ENCODE measurements at regions not wholly inside any gene's neighbourhood (a gene's known extent, or its start where the extent isn't known, plus 50 kb on each side); places are given as distances from the start of the nearest gene placed in this dataset.
"Not testable (repeated sequence)": the region's sequence is repeated elsewhere in the genome, so short reads cannot be mapped to it uniquely, and the experiment has no call there.

DNA sequence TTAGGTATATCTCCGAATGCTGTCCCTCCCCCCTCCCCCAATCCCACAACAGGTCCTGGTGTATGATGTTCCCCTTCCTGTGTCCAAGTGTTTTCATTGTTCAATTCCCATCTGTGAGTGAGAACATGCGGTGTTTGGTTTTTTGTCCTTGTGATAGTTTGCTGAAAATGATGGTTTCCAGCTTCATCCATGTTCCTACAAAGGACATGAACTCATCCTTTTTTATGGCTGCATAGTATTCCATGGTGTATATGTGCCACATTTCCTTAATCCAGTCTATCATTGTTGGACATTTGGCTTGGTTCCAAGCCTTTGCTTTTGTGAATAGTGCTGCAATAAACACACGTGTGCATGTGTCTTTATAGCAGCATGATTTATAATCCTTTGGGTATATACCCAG, 199.1 kb downstream of the CTH start:
- no CpG with 5 or more reads among the region's 3 CpGs for WGBS, 2 experiments (ENCODE audit: insufficient coverage in 2 of 2)
- not testable (repeated sequence) for H3K36me3 ChIP-seq (ENCODE audit: control insufficient read depth, insufficient read depth, low read length); H3K4me1 ChIP-seq (ENCODE audit: control insufficient read depth, insufficient read depth, low read length, poor library complexity, severe bottlenecking); H3K4me3 ChIP-seq (ENCODE audit: extremely low read depth, insufficient read depth, low read length, poor library complexity, severe bottlenecking); H3K9me3 ChIP-seq (ENCODE audit: control insufficient read depth, low read length); H3K27ac ChIP-seq (ENCODE audit: low read depth, low read length, severe bottlenecking)

DNA sequence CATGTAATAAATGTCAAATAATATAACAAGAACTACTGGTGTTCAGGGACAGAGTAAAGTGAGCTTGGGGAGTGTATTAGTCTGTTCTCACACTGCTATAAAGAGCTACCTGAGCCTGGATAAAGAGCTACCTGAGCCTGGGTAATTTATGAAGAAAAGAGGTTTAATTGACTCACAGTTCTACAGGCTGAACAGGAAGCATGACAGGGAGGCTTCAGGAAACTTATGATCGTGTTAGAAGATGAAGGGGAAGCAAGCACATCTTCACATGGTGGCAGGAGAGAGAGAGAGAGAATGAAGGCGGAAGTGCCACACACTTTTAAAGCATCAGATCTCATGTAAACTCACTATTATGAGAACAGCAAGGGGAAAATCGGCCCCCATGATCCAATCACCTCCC, 205.9 kb downstream of the CTH start:
- Histone ChIP-seq H3K4me1 (ENCODE audit: control insufficient read depth, insufficient read depth, low read length, poor library complexity, severe bottlenecking) (no peaks in the 10 kb centered on the region), H3K27ac (ENCODE audit: low read depth, low read length, severe bottlenecking) (no peak overlapping the region), H3K4me3 (ENCODE audit: extremely low read depth, insufficient read depth, low read length, poor library complexity, severe bottlenecking) (no peak overlapping the region), H3K36me3 (ENCODE audit: control insufficient read depth, insufficient read depth, low read length) (no peaks in the 10 kb centered on the region), H3K9me3 (ENCODE audit: control insufficient read depth, low read length) (no peaks in the 10 kb centered on the region)
- WGBS, 2 experiments (ENCODE audit: insufficient coverage in 2 of 2), result 40 to 67% methylated on average over 1 of the region's 3 CpGs

DNA sequence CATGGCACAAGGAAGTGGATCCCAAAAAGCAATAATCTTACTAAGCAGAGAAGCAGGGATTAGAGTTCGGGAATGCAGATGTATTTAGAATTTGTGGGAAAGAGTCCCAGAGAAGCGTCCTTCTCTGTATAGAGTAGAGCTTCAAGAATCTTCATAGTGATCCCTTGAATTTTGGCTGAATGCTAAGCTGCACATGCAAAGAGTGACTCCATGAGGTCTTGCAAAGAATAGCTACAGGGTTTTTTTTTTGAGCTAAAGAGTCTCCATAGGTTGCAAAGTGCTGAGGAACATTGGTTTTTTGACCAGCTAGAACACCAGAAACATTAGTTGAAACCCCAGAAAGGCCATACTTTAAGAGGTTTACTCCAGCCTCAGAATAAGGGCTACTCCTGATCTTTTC, 206.7 kb downstream of the CTH start:
- Histone ChIP-seq H3K9me3 (ENCODE audit: control insufficient read depth, low read length) (no peaks in the 10 kb centered on the region), H3K36me3 (ENCODE audit: control insufficient read depth, insufficient read depth, low read length) (no peaks in the 10 kb centered on the region)
- WGBS, 2 experiments (ENCODE audit: insufficient coverage in 2 of 2), result 58 to 75% methylated on average over 2 of the region's 2 CpGs

DNA sequence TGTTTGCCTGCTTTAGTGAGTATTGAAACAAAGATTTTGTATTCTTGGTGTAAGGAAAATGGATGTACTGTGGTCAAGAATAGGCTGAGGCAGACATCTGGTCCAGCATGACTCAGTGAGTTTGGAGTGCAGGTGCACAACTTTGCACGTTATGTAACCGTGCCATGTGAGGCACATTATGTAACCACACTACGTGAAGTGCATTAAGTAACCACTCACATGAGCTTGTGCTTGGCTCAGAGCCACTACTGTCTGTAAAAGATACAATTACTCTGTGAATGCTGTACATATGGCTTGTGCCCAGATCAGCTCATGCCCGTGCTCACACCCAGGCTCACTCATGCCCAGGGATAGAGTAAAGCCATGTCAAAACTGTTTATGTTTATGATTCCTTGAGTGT, 216.8 kb downstream of the CTH start:
- Histone ChIP-seq H3K4me3 (ENCODE audit: extremely low read depth, insufficient read depth, low read length, poor library complexity, severe bottlenecking) (no peak overlapping the region), H3K36me3 (ENCODE audit: control insufficient read depth, insufficient read depth, low read length) (no peaks in the 10 kb centered on the region), H3K9me3 (ENCODE audit: control insufficient read depth, low read length) (no peaks in the 10 kb centered on the region), H3K4me1 (ENCODE audit: control insufficient read depth, insufficient read depth, low read length, poor library complexity, severe bottlenecking) (no peaks in the 10 kb centered on the region), H3K27ac (ENCODE audit: low read depth, low read length, severe bottlenecking) (no peak overlapping the region)
- WGBS, 2 experiments (ENCODE audit: insufficient coverage in 2 of 2), result 52 to 67% methylated on average over 3 of the region's 4 CpGs

More for the DNA sequence above, 206.7 kb downstream of the CTH start:
- Histone ChIP-seq H3K27ac (ENCODE audit: low read depth, low read length, severe bottlenecking) (no peak overlapping the region), H3K4me1 (ENCODE audit: control insufficient read depth, insufficient read depth, low read length, poor library complexity, severe bottlenecking) (no peaks in the 10 kb centered on the region), H3K4me3 (ENCODE audit: extremely low read depth, insufficient read depth, low read length, poor library complexity, severe bottlenecking) (no peak overlapping the region)

DNA sequence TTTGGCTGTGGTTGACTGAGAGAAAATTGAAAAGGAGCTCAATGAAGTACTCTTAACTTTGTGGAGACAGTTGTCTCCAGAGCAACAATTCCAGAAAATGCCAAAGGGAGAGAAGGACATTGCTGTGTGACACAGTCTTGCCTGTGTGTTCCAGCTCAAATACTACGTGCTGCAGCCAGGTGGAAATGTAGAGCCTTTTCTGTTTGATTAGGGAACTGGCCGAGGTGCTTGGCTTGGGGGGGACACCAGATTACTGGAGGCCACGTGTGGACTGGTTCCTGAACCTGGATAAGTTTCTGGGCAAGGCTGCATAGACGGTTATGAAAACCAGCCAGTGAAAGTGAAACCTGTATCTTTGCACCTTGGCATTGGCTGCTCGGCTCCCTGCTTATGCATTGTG, 217.9 kb downstream of the CTH start:
- WGBS, 2 experiments (ENCODE audit: insufficient coverage in 2 of 2), result 84 to 94% methylated on average over 5 of the region's 5 CpGs
- no peak overlapping the region for H3K27ac ChIP-seq (ENCODE audit: low read depth, low read length, severe bottlenecking)
- H3K4me3 ChIP-seq (ENCODE audit: extremely low read depth, insufficient read depth, low read length, poor library complexity, severe bottlenecking), result no peak overlapping the region

DNA sequence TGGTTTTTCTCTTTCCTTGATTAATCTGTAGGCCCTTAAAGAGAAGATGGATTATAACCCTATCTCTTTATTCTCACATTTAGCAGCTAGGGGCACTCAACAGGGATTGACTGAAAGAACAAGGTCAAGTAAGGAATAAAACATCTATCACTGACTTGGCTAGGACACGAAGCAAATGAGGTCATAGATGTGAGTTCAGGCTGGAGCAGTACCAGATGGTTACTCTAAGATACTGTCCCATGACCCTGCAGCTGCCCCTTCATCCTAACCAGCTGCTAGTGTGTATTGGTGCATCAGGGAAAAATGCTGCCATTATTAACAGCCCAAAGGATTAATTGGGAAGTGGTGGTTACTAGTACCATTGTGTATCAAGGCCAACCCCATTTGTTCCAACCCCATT, 221.9 kb downstream of the CTH start:
- Histone ChIP-seq H3K9me3 (ENCODE audit: control insufficient read depth, low read length) (no peaks in the 10 kb centered on the region), H3K4me1 (ENCODE audit: control insufficient read depth, insufficient read depth, low read length, poor library complexity, severe bottlenecking) (no peaks in the 10 kb centered on the region), H3K27ac (ENCODE audit: low read depth, low read length, severe bottlenecking) (no peak overlapping the region), H3K4me3 (ENCODE audit: extremely low read depth, insufficient read depth, low read length, poor library complexity, severe bottlenecking) (no peak overlapping the region), H3K36me3 (ENCODE audit: control insufficient read depth, insufficient read depth, low read length) (no peaks in the 10 kb centered on the region)
- 100% methylated on average over 1 of the region's 1 CpG for WGBS, 2 experiments (ENCODE audit: insufficient coverage in 2 of 2)

More for the DNA sequence above, 217.9 kb downstream of the CTH start:
- no peaks in the 10 kb centered on the region for H3K9me3 ChIP-seq (ENCODE audit: control insufficient read depth, low read length)
- H3K36me3 ChIP-seq (ENCODE audit: control insufficient read depth, insufficient read depth, low read length), result no peaks in the 10 kb centered on the region
- no peaks in the 10 kb centered on the region for H3K4me1 ChIP-seq (ENCODE audit: control insufficient read depth, insufficient read depth, low read length, poor library complexity, severe bottlenecking)

DNA sequence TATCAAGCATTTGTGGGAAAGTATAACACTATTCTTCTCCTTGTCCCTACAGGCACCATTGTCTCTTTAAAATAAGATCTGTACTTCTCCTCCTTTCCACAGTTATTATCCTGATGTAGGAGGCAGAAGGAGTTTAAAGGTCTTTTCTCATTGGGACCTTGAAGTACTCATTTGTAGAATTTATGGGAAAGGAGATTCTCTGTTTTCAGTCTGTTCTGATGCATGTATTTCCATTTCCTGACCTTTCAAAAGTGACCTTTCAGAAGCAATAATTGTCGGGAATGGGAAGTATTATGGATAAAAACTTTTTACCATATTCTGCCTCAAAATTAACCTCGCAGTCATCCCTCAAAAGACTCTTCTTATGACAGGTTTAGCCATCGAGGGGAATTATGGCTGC, 224.8 kb downstream of the CTH start:
- no peak overlapping the region for H3K27ac ChIP-seq (ENCODE audit: low read depth, low read length, severe bottlenecking)
- no peak overlapping the region for H3K4me3 ChIP-seq (ENCODE audit: extremely low read depth, insufficient read depth, low read length, poor library complexity, severe bottlenecking)
- no peaks in the 10 kb centered on the region for H3K9me3 ChIP-seq (ENCODE audit: control insufficient read depth, low read length)
- no peaks in the 10 kb centered on the region for H3K36me3 ChIP-seq (ENCODE audit: control insufficient read depth, insufficient read depth, low read length)
- H3K4me1 ChIP-seq (ENCODE audit: control insufficient read depth, insufficient read depth, low read length, poor library complexity, severe bottlenecking), result no peaks in the 10 kb centered on the region
- 40% methylated on average over 1 of the region's 3 CpGs; no CpG with 5 or more reads in 1 of the 2 experiments for WGBS, 2 experiments (ENCODE audit: insufficient coverage in 2 of 2)

DNA sequence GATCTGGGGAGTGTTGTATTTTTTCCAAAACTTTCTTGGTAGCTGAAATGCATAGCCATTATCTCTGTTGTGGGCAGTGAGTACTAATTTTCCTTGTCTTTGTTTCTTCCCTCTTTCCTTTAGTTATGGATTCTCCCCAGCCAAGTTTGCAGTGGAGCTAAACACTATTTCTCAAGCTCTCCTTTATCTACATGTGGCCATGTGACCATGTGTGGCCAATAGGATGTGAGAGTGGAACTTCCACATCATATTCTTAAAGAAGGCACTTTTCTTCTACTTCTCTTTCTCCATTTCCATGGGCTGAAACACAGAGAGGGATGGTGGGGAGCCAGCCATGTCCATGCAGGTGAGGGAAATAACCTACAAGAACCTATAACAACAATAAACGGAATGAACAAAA, 230.8 kb downstream of the CTH start:
- no peak overlapping the region for H3K4me3 ChIP-seq (ENCODE audit: extremely low read depth, insufficient read depth, low read length, poor library complexity, severe bottlenecking)
- no peaks in the 10 kb centered on the region for H3K36me3 ChIP-seq (ENCODE audit: control insufficient read depth, insufficient read depth, low read length)
- H3K27ac ChIP-seq (ENCODE audit: low read depth, low read length, severe bottlenecking), result no peak overlapping the region
- no peaks in the 10 kb centered on the region for H3K9me3 ChIP-seq (ENCODE audit: control insufficient read depth, low read length)
- 83% methylated on average over 1 of the region's 1 CpG; no CpG with 5 or more reads in 1 of the 2 experiments for WGBS, 2 experiments (ENCODE audit: insufficient coverage in 2 of 2)
- no peaks in the 10 kb centered on the region for H3K4me1 ChIP-seq (ENCODE audit: control insufficient read depth, insufficient read depth, low read length, poor library complexity, severe bottlenecking)

DNA sequence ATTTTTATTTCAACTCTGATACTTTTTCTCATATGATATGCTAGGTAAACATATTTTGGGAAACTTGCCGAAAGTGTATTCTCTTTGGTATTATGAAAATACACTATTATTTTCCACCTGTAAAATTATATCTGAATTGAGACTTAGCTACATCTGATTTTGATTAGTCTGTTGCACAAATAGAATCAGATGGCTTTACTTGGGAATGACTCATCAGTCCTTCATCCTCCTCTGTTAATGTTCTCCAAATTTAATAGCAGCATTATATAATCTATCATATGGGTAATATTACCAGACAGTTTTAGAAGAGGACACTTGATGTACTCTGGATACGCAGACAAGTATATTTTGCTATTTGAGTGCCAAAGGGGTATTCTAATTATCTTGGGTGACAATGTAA, 245.3 kb downstream of the CTH start:
- H3K9me3 ChIP-seq (ENCODE audit: control insufficient read depth, low read length), result no peaks in the 10 kb centered on the region
- H3K4me1 ChIP-seq (ENCODE audit: control insufficient read depth, insufficient read depth, low read length, poor library complexity, severe bottlenecking), result no peaks in the 10 kb centered on the region
- no peaks in the 10 kb centered on the region for H3K36me3 ChIP-seq (ENCODE audit: control insufficient read depth, insufficient read depth, low read length)
- H3K4me3 ChIP-seq (ENCODE audit: extremely low read depth, insufficient read depth, low read length, poor library complexity, severe bottlenecking), result no peak overlapping the region
- no CpG with 5 or more reads among the region's 2 CpGs for WGBS, 2 experiments (ENCODE audit: insufficient coverage in 2 of 2)
- H3K27ac ChIP-seq (ENCODE audit: low read depth, low read length, severe bottlenecking), result no peak overlapping the region

DNA sequence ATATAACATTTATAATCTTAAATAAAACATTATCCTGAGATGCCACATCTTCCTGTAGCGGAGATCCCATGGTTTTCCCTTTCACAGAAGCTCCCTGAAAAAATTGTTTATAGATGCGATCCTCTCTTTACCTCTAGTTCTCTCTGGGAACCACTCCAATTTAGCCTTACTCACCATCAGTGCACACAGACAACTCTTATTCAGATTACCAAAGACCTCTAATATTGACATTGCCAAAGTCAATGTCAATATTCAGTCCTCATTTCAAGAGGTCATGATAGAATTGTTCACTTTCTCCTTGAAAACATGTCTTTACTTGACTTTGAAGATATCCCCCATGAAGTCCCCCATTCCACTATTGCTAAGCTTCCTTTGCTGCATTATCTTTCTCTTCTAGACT, 248.8 kb downstream of the CTH start:
- Histone ChIP-seq H3K4me3 (ENCODE audit: extremely low read depth, insufficient read depth, low read length, poor library complexity, severe bottlenecking) (no peak overlapping the region), H3K27ac (ENCODE audit: low read depth, low read length, severe bottlenecking) (no peak overlapping the region), H3K36me3 (ENCODE audit: control insufficient read depth, insufficient read depth, low read length) (no peaks in the 10 kb centered on the region), H3K9me3 (ENCODE audit: control insufficient read depth, low read length) (no peaks in the 10 kb centered on the region), H3K4me1 (ENCODE audit: control insufficient read depth, insufficient read depth, low read length, poor library complexity, severe bottlenecking) (no peaks in the 10 kb centered on the region)
- WGBS, 2 experiments (ENCODE audit: insufficient coverage in 2 of 2), result 74 to 92% methylated on average over 2 of the region's 2 CpGs

DNA sequence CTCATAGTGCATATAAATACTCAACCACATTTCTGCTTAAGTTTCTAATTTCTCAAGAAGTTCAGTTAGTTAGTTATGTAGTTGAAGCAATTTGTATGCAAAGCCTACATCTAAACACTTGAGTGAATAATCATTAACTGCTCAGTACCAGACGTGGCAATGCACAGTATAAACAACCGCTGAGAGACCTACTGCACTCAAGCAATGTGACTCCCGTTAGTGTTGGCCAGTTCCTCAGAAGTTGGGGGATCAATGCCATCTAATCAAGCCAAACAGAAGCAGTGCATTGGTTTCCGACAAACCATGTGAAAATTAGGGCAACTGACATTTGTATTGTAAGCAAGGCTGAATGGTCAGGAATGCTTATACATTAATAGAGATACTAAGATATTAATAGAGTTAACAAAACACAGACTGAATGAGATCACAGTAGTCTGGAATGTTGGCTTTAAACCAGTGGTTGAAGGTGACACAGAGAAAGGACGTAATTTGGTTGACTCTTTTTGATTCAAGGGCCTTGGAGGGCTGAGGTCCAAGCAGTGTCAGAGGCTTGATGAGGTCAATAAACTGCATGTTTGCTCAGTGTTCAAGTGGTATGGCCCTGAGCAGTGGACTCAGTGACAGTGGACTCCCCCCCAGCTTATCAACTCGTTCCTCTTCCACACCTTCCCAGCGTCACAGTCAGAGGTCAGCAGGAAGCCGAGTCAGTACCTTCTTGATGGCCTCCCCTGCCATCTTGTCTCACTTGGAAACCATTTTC, 255.5 kb downstream of the CTH start:
- H3K27ac ChIP-seq (ENCODE audit: low read depth, low read length, severe bottlenecking), result no peak overlapping the region
- WGBS, 2 experiments (ENCODE audit: insufficient coverage in 2 of 2), result 87 to 90% methylated on average over 7 of the region's 8 CpGs

More for the DNA sequence above, 255.5 kb downstream of the CTH start:
- Histone ChIP-seq H3K36me3 (ENCODE audit: control insufficient read depth, insufficient read depth, low read length) (no peaks in the 10 kb centered on the region), H3K4me1 (ENCODE audit: control insufficient read depth, insufficient read depth, low read length, poor library complexity, severe bottlenecking) (no peaks in the 10 kb centered on the region), H3K4me3 (ENCODE audit: extremely low read depth, insufficient read depth, low read length, poor library complexity, severe bottlenecking) (no peak overlapping the region), H3K9me3 (ENCODE audit: control insufficient read depth, low read length) (no peaks in the 10 kb centered on the region)
